GM23338 (cell line): ENCODE measurements at regions not wholly inside any gene's neighbourhood (a gene's known extent, or its start where the extent isn't known, plus 50 kb on each side); places are given as distances from the start of the nearest gene placed in this dataset.

Experiments used
- ATAC-seq: fragments of 200-7000 bp; cut with Tn5 transposase; 3 replicates; pipeline ENCODE4 v1.9.1; 2020
- DNase-seq: peaks from one replicate; pipeline ENCODE4 v3.0.0-alpha.2; 2015; ENCODE audit warnings: low spot score
- H2AFZ ChIP-seq: fragments of 200-600 bp; sonication (generic); 2 replicates; pipeline ENCODE4 v1.8.0; 2016; ENCODE audit warnings: antibody characterized with exemption, mild to moderate bottlenecking, moderate library complexity
- H3F3A ChIP-seq: fragments of 200-600 bp; sonication (generic); replicated peaks from 2 replicates; pipeline ENCODE4 v1.8.0; 2017; ENCODE audit warnings: antibody characterized with exemption, mixed run types, low read depth
- H3K27ac ChIP-seq: fragments of 200-600 bp; sonication (generic); 2 replicates; pipeline ENCODE4 v1.6.1; 2016; ENCODE audit warnings: low read depth
- H3K27me3 ChIP-seq: fragments of 200-600 bp; sonication (generic); 2 replicates; pipeline ENCODE4 v1.8.0; 2016; ENCODE audit warnings: mild to moderate bottlenecking, mixed run types, moderate library complexity; ENCODE audit not compliant: insufficient read depth
- H3K36me3 ChIP-seq: fragments of 200-600 bp; sonication (generic); 2 replicates; pipeline ENCODE4 v1.8.0; 2016; ENCODE audit warnings: mild to moderate bottlenecking; ENCODE audit not compliant: insufficient read depth
- H3K4me1 ChIP-seq: fragments of 200-600 bp; sonication (generic); 2 replicates; pipeline ENCODE4 v1.8.0; 2016; ENCODE audit warnings: mild to moderate bottlenecking, moderate library complexity; ENCODE audit not compliant: insufficient read depth
- H3K4me2 ChIP-seq: fragments of 200-600 bp; sonication (generic); 2 replicates; pipeline ENCODE4 v1.7.1; 2017; ENCODE audit warnings: mixed run types
- H3K4me3 ChIP-seq: fragments of 200-600 bp; sonication (generic); 2 replicates; pipeline ENCODE4 v1.6.1; 2016; ENCODE audit warnings: mixed run types
- H3K79me2 ChIP-seq: fragments of 200-600 bp; sonication (generic); replicated peaks from 2 replicates; pipeline ENCODE4 v1.8.0; 2017; ENCODE audit warnings: mild to moderate bottlenecking; ENCODE audit not compliant: insufficient read depth
- H3K9me2 ChIP-seq: fragments of 200-600 bp; sonication (generic); 2 replicates; pipeline ENCODE4 v1.8.0; 2017; ENCODE audit not compliant: insufficient read depth
- H4K20me1 ChIP-seq: fragments of 200-600 bp; sonication (generic); replicated peaks from 2 replicates; pipeline ENCODE4 v1.8.0; 2017; ENCODE audit warnings: mild to moderate bottlenecking; ENCODE audit not compliant: insufficient read depth
- H3K27ac Mint-ChIP-seq: 2 replicates; pipeline ENCODE4 v1.8.0; 2020; ENCODE audit warnings: inconsistent platforms, mild to moderate bottlenecking, moderate library complexity, mixed read lengths
- H3K27me3 Mint-ChIP-seq: 3 replicates; pipeline ENCODE4 v1.8.0; 2022; ENCODE audit warnings: low read depth, mild to moderate bottlenecking, moderate library complexity, mixed read lengths, inconsistent platforms; ENCODE audit not compliant: insufficient read depth, poor library complexity
- H3K36me3 Mint-ChIP-seq: 3 replicates; pipeline ENCODE4 v1.8.0; 2021; ENCODE audit warnings: low read depth, mild to moderate bottlenecking, inconsistent platforms, moderate library complexity, mixed read lengths
- H3K4me1 Mint-ChIP-seq: 3 replicates; pipeline ENCODE4 v1.8.0; 2020; ENCODE audit warnings: mild to moderate bottlenecking, inconsistent platforms, mixed read lengths
- H3K4me3 Mint-ChIP-seq: 3 replicates; pipeline ENCODE4 v1.8.0; 2021; ENCODE audit warnings: moderate library complexity, mild to moderate bottlenecking, inconsistent platforms, mixed read lengths
- H3K9me3 Mint-ChIP-seq: 3 replicates; pipeline ENCODE4 v1.8.0; 2020; ENCODE audit warnings: moderate library complexity, mild to moderate bottlenecking, inconsistent platforms, mixed read lengths
- CREB1 ChIP-seq: fragments of 250-450 bp; sonication (Bioruptor Pico); IDR thresholded peaks from 2 replicates; pipeline ENCODE4 v1.5.0; 2020; ENCODE audit warnings: low read depth, mild to moderate bottlenecking, moderate library complexity
- CTCF ChIP-seq, 2 experiments: fragments of 200-600 bp in 1 of 2; sonication (generic) in 1 of 2; conservative IDR thresholded peaks; 2 replicates each; pipeline versions ENCODE4 v1.5.1 to v1.6.1; 2016 to 2017; ENCODE audit warnings: antibody characterized with exemption in 2 of 2, low read depth in 2 of 2, mild to moderate bottlenecking in 2 of 2, moderate library complexity in 1 of 2
- ETS1 ChIP-seq: IDR thresholded peaks from 2 replicates; pipeline ENCODE4 v1.6.1; 2016; ENCODE audit warnings: antibody characterized with exemption
- EZH2 ChIP-seq: fragments of 200-600 bp; sonication (generic); IDR thresholded peaks from one replicate; pipeline ENCODE4 v1.8.0; 2017; ENCODE audit warnings: antibody characterized with exemption, mild to moderate bottlenecking, low read depth; ENCODE audit not compliant: unreplicated experiment
- EZH2phosphoT487 ChIP-seq: fragments of 200-600 bp; sonication (generic); IDR thresholded peaks from one replicate; pipeline ENCODE4 v1.8.1; 2018; ENCODE audit warnings: antibody characterized with exemption; ENCODE audit not compliant: unreplicated experiment
- JUNB ChIP-seq: IDR thresholded peaks from one replicate; pipeline ENCODE4 v1.6.1; 2016; ENCODE audit warnings: antibody characterized with exemption; ENCODE audit not compliant: unreplicated experiment
- NANOG ChIP-seq: IDR thresholded peaks from 2 replicates; pipeline ENCODE4 v1.6.1; 2016; ENCODE audit warnings: antibody characterized with exemption, borderline replicate concordance
- POLR2AphosphoS5 ChIP-seq: IDR thresholded peaks from 2 replicates; pipeline ENCODE4 v1.6.1; 2016; ENCODE audit warnings: antibody characterized with exemption, low read depth
- REST ChIP-seq: IDR thresholded peaks from one replicate; pipeline ENCODE4 v1.6.1; 2018; ENCODE audit warnings: antibody characterized with exemption; ENCODE audit not compliant: unreplicated experiment
- STAT1 ChIP-seq: IDR thresholded peaks from one replicate; pipeline ENCODE4 v1.6.1; 2016; ENCODE audit warnings: antibody characterized with exemption; ENCODE audit not compliant: unreplicated experiment
- ZNF114 ChIP-seq: fragments of 250-450 bp; sonication (Bioruptor Pico); IDR thresholded peaks from 2 replicates; pipeline ENCODE4 v1.5.0; 2020; ENCODE audit warnings: mild to moderate bottlenecking, moderate library complexity
- ZNF331 ChIP-seq: fragments of 250-450 bp; sonication (Bioruptor Pico); IDR thresholded peaks from 2 replicates; pipeline ENCODE4 v1.5.0; 2020; ENCODE audit warnings: low read depth, mild to moderate bottlenecking, moderate library complexity

GRCh38 chr16:86215979-86216585 lies 294.2 kb upstream of the FOXF1 start:
- ATAC-seq (no peak), DNase-seq (no peak)
- Histone ChIP-seq H3K9me2 (peaks cover 2% of the 10 kb centered on the region; the same call in 1 of the 2 replicates), H2AFZ (no peak overlapping the region), H3K27me3 (no peaks in the 10 kb centered on the region), H4K20me1 (no peaks in the 10 kb centered on the region), H3F3A (no peaks in the 10 kb centered on the region), H3K4me3 (no peak overlapping the region), H3K27ac (no peak overlapping the region), H3K36me3 (no peaks in the 10 kb centered on the region), H3K79me2 (no peaks in the 10 kb centered on the region), H3K4me2 (no peak overlapping the region), H3K4me1 (no peaks in the 10 kb centered on the region)
- H3K36me3 Mint-ChIP-seq: no peaks in the 10 kb centered on the region; the same call in 1 of the 3 replicates
- peaks cover 3% of the 10 kb centered on the region; the same call in 1 of the 3 replicates for H3K4me1 Mint-ChIP-seq
- peaks cover 4% of the 10 kb centered on the region; the same call in 2 of the 3 replicates for H3K9me3 Mint-ChIP-seq
- peaks cover 9% of the 10 kb centered on the region for H3K27me3 Mint-ChIP-seq
- no peak overlapping the region for H3K4me3 Mint-ChIP-seq
- TF ChIP-seq EZH2phosphoT487 (no peak), ZNF114 (CRISPR knock-in tag) (no peak), CTCF (conservative IDR thresholded peaks at IDR 0.05; ENCODE audit: low read depth in 2 of 2) (no peak), CREB1 (CRISPR knock-in tag) (no peak), JUNB (no peak), EZH2 (no peak), NANOG (no peak)
- H3K27ac Mint-ChIP-seq: no peak overlapping the region

- Mint-ChIP-seq H3K27me3 (peaks cover 9% of the 10 kb centered on the region), H3K27ac (no peak overlapping the region), H3K9me3 (peaks cover 4% of the 10 kb centered on the region; the same call in 1 of the 3 replicates), H3K4me1 (peaks cover 3% of the 10 kb centered on the region; the same call in 1 of the 3 replicates), H3K36me3 (no peaks in the 10 kb centered on the region; the same call in 2 of the 3 replicates), H3K4me3 (no peak overlapping the region)
- H3K27ac ChIP-seq: no peak overlapping the region
- H3K36me3 ChIP-seq: no peaks in the 10 kb centered on the region
- H3F3A ChIP-seq: no peaks in the 10 kb centered on the region
- H3K4me3 ChIP-seq: no peak overlapping the region
- H3K79me2 ChIP-seq: no peaks in the 10 kb centered on the region
- ATAC-seq: no peak
- no peak overlapping the region for H3K4me2 ChIP-seq
- H3K9me2 ChIP-seq: peaks cover 2% of the 10 kb centered on the region; the same call in 1 of the 2 replicates
- no peaks in the 10 kb centered on the region for H3K4me1 ChIP-seq
- DNase-seq: no peak
- no peaks in the 10 kb centered on the region for H4K20me1 ChIP-seq
- no peak overlapping the region for H2AFZ ChIP-seq
- H3K27me3 ChIP-seq: no peaks in the 10 kb centered on the region
- TF ChIP-seq STAT1 (no peak), EZH2phosphoT487 (no peak), ETS1 (no peak), POLR2AphosphoS5 (no peak), ZNF331 (CRISPR knock-in tag) (no peak), JUNB (no peak), EZH2 (no peak), CTCF (conservative IDR thresholded peaks at IDR 0.05; ENCODE audit: low read depth in 2 of 2) (no peak), REST (no peak), ZNF114 (CRISPR knock-in tag) (no peak), CREB1 (CRISPR knock-in tag) (no peak), NANOG (no peak)
These were observed 293.7 kb upstream of the FOXF1 start for GRCh38 chr16:86216591-86216990.
